GM21786 (cell line): ENCODE measurements at regions not wholly inside any gene's neighbourhood (a gene's known extent, or its start where the extent isn't known, plus 50 kb on each side); places are given as distances from the start of the nearest gene placed in this dataset.
"Not testable (repeated sequence)": the region's sequence is repeated elsewhere in the genome, so short reads cannot be mapped to it uniquely, and the experiment has no call there.

Experiments
- ATAC-seq: cut with Tn5 transposase; IDR thresholded peaks from one replicate; pipeline ENCODE4 v1.9.1; 2021; ENCODE audit not compliant: unreplicated experiment

DNA sequence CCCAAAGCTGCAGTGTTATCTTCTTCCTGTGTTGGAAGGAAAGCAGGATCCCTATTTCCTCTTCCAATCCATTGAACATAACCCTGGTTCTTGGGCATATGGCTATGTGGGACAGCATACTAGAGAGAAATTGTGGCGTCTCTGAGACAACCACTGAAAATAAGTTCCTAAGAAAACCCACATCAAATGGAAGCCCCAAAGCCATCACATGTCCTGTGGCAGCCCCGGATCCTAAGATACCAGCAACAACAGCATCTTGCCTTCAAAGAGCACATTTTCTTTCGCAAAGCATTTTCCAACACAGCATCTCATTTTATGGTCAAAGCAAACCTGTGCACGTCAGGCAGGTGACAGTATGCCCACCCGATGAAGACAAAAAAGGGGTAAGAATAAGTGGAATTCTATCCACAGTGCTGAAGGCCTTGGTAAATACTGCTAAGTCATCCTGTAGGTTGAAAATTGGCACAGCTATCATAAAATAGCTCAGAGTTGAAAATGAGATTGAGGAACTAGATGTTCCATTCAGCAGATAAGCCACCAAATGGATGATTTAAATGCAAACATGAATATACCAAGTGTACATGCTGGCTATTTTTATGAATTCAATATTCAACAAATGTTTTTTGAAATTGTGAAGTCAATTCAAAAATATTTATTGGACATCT is 232.2 kb downstream of the DLEU7 start:
- no peak for ATAC-seq

DNA sequence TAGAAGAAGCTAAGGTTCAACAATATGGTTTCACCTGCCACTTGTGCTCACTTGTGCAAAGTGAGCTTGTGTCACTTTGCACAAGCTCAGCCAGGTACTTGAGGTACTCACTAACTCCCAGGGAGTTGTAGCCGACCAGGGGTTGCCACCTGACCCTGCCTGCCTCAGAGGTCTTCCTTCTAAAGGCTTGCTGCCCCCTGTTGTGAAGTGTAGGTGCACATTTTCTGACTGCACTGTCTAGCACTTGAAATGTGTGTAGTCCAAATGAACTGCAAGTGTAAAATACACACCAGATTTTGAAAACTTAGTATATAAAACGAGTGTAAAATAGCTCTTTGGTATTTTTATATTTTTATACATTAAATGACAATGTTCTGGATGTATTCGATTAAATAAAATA is 230.8 kb downstream of the DLEU7 start:
- no peak for ATAC-seq

DNA sequence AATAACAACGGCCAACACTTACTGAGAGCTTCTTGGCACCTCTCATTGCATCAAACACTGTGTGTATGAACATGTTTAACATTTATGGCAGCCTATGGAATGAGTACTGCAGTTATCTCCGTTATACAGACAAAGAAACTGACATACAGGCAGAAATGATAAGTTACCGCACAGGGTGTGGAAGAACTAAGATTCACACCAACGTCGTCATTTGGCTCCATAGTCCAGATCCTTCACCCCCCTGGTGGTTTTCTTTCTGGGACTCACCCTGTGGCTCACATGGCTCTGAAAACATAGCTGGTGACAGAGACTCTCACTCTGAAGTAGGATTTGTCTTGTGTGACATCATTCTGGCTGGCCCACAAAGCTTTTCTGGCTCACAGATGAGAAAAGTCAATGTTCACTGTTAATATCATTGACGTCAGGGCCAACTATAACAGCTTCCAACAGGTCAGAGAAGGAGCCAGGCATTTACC is 230.1 kb downstream of the DLEU7 start:
- ATAC-seq = no peak

DNA sequence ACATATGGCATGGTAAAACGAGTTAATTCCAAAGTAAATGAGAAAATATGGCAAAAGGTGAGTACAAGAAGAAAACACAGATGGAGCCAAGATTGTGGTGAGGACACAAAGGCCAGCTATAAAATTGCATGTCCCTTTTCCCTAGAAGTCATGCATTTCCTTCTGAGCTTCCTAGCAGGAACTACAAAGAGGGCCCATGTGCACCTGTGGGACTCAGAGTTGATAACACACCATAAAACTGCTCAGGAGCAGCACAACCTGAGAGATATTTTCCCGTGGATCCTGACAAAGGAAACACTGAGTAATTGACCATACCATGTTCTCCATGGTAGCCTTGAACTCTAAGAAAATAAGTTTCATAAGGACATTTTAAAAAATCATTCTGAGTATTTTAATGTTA is 228.3 kb downstream of the DLEU7 start:
- no peak for ATAC-seq

DNA sequence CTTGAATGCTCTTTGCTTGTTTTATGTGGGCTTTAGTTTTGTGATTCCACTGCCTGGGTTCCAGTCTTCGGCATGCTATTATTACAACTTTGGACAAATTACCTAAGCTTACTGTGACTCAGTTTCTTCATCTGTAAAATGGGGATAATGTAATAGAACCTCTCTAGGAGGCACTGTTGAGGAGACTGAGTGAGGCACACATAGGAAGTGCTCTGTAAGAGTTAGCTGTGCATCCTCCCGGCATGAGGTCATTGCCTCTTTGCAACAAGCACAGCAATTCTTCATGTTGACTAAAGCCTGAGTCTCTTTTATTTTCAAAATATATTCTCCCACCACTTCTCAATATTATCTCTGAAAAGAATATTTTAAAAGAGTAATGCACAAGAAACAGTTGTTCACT is 227.4 kb downstream of the DLEU7 start:
- no peak for ATAC-seq

DNA sequence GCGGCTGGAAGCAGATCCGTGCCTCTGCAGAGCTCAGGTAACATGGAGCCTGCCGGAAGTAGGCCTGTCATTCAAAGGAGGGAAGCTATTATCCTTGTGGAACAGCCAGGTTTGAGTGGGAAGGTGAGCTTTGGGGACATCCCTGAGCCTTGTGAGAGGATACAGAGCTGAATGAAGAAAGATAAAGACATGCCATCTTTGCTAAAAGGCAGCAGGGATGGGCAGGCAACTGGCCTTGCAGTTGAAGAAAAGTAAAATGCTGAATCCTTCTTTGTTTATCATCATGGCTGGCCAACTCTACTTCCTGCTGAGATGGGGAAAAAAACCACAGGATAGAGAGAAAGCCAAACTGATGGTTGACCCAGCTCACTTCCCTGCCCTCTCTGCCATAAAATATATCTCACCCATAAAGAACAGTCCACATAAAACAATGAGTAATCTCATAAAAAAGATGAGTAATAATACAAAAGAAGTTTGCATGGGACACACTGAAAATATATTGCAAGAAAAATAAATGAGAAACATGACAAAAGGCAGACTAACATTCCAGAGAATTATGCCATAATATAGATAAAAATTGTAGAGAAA is 226.3 kb downstream of the DLEU7 start:
- no peak for ATAC-seq

DNA sequence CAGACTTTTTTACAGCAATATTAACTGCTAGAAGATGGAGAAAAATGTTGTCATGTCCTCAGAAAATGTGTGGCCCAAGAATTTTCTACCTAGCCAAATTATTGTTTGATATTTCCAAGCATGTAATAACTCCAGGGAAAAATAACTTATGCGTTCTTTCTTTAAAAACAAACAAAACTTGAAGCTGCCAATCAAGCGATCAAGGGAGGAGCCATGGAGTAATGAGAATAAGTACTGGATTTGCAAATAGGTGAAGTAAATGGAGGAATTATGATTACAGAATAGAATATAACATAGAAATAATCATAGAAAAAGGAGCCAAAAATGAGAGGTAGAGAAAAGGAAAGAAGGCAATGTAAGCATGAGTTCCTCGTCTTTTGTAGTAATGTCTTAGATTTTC is 225.3 kb downstream of the DLEU7 start:
- no peak for ATAC-seq

DNA sequence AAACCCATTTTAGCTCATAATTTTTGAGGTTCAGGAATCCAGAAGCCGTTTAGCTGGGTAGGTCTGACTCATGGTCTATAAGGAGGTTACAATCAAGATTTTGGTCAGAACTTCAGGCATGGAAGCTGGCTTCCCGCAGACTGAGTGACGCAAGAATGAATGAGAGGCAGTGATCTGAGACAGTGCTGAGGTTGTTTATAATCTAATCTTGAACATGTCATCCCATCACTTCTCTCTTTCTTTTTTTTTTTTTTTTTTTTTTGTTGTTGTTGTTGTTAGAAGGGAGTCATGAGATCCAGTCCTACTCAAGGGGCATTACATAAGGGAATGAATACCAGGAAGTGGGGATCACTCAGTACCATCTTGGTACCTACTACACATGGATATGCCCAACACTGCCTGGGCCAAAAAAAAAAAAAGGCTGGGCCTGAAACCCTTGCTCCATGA is 217.4 kb downstream of the DLEU7 start:
- ATAC-seq = no peak

DNA sequence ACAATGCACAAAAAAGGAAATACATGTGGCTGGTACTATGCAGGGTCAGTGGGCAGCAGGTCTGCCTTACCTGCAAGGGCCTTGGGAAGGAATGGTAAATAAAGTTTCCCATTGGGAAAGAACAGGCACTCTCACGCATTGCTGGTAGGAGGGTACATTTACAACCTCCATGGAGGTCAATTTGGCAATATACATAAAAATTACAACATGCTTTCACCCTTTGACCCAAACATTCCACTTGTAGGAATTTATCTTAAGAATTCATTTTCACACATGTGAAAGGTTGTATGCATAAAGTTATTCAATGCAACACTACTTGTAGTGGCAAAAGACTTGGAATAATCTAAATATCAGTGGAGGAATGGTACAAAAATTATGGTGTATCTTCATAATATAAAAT is 216.4 kb downstream of the DLEU7 start:
- ATAC-seq = no peak

DNA sequence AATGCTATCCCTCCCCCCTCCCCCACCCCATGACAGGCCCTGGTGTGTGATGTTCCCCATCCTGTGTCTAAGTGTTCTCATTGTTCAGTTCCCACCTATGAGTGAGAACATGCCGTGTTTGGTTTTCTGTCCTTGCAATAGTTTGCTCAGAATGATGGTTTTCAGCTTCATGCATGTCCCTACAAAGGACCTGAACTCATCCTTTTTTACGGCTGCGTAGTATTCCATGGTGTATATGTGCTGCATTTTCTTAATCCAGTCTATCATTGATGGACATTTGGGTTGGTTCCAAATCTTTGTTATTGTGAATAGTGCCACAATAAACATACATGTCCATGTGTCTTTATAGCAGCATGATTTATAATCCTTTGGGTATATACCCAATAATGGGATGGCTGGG is 215.0 kb downstream of the DLEU7 start:
- not testable (repeated sequence) for ATAC-seq

DNA sequence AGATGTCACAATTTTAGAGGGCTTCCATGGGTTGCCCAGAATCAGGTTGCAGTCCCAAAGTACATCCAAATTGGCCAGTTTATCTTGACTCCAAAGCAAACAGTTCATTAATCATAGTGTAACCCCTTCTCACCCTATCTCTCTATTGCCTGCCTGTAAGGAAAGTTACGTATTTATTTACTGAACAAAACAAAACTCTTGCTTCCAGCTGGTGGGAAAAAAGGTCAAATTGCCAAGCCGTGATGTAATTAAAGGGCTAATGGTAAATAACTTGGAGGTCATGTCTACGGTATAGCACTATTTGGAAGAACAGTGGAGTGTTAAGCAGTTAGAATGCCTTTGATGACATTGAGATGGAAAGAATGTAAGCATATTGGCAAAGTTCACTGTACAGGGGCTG is 214.0 kb downstream of the DLEU7 start:
- ATAC-seq = no peak

DNA sequence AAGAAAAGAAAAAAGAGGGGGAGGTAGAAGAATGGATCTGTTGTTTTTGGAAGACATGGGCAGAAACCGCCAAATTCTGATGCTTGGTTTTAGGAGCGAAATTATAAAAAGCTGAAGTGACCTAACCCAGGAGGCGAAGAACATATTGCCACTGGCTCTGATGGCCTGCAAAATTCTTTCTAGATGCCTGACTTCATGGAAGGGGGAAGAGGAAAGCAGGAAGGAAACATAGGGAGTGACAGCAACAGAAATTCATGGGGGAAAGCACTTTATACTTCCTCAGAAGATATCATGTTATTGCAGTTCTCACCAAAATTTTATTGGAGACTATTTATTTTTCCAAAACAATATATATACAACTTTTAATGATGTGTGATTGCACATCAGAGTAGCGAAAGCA is 213.5 kb downstream of the DLEU7 start:
- no peak for ATAC-seq

DNA sequence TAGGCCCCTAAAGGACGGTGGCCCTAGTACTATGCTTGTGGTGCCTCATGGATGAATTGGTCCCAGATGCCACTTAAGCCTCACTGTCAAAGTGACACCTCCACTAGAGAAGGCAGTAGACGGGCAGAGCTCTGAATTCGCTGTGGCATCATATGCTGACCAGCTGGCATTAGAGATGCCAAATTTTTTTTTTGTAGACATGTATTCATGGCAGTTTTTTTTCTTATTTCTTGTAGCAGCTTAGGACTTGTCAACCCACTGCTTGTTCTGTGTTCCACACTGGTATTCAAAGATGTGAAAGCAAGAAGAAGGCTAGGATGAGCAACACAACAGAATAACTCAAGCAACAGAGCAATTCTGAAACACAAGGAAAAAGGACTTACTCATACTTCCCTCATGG is 212.5 kb downstream of the DLEU7 start:
- ATAC-seq = no peak

DNA sequence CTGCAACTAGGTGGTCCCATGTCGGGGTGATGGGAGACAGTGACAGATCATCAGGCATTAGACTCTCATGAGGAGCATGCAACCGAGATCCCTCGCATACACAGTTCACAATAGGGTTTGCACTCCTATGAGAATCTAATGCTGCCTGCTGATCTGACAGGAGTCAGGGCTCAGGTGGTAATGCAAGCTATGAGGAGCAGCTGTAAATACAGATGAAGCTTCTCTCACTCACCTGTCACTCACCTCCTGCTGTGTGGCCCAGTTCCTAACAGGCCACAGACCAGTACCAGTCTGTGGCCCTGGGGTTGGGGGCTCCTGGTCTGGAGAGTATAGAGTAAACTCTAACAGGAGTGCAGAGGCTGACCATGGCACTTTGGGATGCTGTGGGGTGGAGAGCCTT is 209.2 kb downstream of the DLEU7 start:
- no peak for ATAC-seq

DNA sequence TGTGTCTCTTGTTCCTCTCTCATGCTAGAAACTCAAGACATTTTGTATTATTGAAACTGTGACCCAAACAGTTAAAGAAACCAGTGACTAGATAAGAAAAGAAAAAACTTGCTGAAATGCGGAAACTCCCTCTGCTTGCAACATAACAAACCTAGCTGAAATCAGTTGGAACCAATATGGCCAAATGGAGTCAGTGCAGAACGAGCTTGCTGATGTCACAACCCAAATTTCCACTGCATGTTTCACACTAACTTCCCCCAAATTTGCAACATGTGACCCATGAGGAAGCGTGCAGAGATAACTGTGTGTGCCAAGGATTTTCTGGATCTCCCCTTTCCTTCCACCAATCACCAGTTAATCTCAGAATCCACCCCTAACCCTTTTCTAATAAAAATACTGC is 208.0 kb downstream of the DLEU7 start:
- peak; percentile 52 for ATAC-seq

DNA sequence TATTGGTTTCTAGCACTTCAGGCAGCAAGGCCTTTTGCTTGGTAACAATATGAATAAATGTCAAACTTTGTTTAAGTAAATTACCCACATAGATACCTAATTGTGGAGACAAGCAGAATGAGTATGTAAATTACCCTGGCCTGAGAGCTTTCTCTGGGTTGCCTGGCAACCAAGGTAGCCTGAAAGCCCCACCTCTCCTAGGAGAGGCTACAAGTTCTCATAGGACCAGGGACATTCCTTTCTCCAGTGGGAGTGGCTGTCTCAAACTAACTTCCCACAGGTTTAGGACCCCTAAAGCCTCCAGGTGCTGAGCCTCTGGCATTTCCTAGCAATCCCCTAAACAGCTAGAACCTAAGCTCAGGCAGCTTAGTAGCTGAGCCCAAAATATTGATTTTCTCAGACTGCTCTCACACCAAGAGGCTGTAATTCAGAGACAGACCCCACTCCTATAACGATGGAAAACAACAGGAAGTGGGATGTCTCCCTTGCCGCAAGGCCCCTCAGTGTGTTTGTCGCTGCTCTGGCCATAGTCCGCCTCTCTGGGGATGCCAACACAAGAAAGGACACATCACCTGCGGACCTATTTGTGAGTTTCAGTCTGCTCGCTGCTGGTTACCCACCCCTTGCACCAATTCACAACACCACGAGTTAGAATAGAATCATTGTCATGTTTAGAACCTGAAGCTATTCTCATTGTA is 207.3 kb downstream of the DLEU7 start:
- peak; percentile 67 for ATAC-seq

DNA sequence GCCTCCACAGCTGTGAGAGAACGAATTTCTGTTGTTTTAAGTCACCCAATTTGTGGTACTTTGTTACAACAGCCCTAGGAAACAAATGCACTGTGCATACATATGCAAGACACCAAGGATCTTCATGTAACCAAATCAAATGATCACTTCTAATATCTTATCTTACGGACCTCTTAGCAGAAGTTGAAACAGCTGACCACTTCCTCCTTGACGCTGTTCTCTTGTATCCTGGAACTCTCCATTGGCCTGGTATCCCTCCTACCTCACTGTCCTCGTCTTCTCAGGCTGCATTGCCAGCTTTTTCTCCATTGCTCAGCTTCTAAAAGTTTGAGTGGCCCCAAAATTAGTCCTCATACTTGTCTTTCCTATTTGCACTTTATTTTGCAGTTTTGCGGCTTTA is 200.4 kb downstream of the DLEU7 start:
- ATAC-seq = no peak

DNA sequence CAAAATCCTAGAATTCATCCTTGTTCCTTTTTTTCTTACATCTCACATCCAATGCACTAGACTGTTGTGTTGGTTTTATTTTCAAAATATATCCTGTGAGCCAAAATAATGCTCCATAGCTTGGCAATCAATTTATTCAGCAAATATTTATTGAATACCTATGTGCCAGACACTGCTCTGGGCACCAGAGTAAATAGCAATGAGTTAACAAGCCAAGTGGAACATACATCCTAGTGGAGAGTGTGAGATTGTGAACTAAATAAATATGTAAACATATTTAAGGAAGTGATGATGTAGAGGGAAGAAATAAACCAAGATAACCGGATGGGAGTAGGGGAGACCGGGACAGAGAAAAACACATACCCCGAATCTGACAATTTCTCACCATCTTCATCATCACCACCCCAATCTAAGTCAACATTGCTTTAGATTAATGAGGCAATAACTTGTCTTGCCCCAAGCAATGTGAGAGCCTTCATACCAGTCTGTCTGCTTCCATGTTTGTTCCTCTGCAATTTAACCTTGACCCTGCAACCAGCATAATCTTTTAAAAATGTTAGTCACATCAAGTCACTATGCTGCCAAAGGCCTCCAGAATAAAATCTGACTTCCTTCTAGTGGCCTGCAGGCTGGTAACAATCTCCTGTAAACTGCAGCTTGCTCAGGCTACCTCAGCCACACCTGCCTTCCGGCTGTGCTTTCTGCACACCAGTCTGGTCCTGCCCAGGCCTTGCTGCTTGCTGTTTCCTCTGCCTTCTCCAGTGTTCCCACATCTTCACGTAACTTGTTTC is 199.2 kb downstream of the DLEU7 start:
- no peak for ATAC-seq

DNA sequence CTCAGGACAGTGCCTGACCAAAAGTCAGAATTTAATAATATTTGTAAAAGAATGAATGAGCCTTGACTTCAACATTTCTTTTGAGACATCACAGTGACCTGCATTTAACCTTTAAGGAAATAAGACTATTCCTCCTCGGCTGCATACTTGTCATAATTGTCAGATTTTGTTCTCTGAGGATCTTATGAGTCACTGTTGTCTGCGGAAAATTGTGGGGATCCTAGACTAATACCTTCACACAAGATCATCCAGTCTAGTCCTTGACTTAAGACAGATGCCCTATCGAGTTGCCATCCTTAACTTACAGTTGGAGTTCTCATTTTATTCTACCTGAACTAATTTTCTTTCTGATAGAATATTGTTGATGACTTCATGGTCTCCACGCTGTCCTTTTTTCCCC is 198.4 kb downstream of the DLEU7 start:
- ATAC-seq = no peak

DNA sequence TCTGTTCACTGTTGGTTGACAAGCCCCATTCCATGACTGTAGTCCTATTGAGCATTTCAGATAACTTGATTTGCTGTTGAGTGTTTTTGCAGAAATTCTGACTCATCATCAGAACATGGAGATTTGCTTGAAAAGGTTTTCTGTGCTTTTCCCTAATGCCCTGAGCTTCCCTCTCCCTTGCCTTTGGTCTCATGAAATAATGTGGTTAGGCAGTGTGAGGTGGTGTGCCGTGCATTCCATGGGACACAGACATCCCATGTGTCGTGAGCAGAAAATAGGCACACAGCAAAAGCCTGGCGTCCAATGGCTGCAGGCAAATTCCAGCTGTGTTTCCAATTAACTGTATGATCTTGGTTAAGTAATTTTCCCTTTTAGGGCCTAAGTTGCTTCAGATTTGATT is 197.4 kb downstream of the DLEU7 start:
- no peak for ATAC-seq

DNA sequence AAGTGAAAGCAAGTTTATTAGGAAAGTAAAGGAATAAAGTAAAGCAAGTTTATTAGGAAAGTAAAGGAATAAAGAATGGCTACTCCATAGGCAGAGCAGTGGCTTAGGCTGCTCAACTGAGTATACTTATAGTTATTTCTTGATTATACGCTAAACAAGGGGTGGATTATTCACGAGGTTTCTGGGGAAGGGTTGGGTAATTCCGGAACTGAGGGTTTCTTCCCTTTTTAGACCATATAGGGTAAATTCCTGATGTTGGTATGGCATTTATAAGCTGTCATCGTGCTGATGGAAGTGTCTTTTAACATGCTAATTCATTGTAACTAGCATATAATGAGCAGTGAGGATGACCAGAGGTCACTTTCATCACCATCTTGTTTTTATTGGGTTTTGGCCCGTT is 194.3 kb downstream of the DLEU7 start:
- no peak for ATAC-seq
